Right forelimb (tissue), 1 donor: ENCODE measurements at regions not wholly inside any gene's neighbourhood (a gene's known extent, or its start where the extent isn't known, plus 50 kb on each side); places are given as distances from the start of the nearest gene placed in this dataset.

Experiments
- DNase-seq: peaks from one replicate; pipeline ENCODE4 v3.0.0-alpha.2; 2018

GRCh38 chr11:115872416-115872815 lies 368.2 kb upstream of the CADM1 start:
- DNase-seq, result no peak

- DNase-seq, result no peak
These were observed 367.0 kb upstream of the CADM1 start for GRCh38 chr11:115871161-115871760.

- no peak for DNase-seq
These were observed 365.7 kb upstream of the CADM1 start for GRCh38 chr11:115869780-115870431.

- no peak for DNase-seq
These were observed 364.9 kb upstream of the CADM1 start for GRCh38 chr11:115869131-115869530.

- DNase-seq, result no peak
These were observed 356.0 kb upstream of the CADM1 start for GRCh38 chr11:115860246-115860645.

GRCh38 chr11:115848611-115849010 lies 344.4 kb upstream of the CADM1 start:
- no peak for DNase-seq

- DNase-seq, result no peak
These were observed 343.9 kb upstream of the CADM1 start for GRCh38 chr11:115848080-115848479.

- DNase-seq, result no peak
These were observed 341.7 kb upstream of the CADM1 start for GRCh38 chr11:115845872-115846271.

GRCh38 chr11:115843685-115844084 lies 339.5 kb upstream of the CADM1 start:
- DNase-seq, result no peak

GRCh38 chr11:115843111-115843510 lies 338.9 kb upstream of the CADM1 start:
- DNase-seq, result no peak

- DNase-seq, result no peak
These were observed 315.8 kb upstream of the CADM1 start for GRCh38 chr11:115820026-115820425.

GRCh38 chr11:115819014-115819413 lies 314.8 kb upstream of the CADM1 start:
- no peak for DNase-seq

- no peak for DNase-seq
These were observed 313.7 kb upstream of the CADM1 start for GRCh38 chr11:115817844-115818468.

GRCh38 chr11:115808351-115808940 lies 304.2 kb upstream of the CADM1 start:
- DNase-seq, result no peak

GRCh38 chr11:115806056-115806455 lies 301.8 kb upstream of the CADM1 start:
- no peak for DNase-seq

GRCh38 chr11:115803073-115803740 lies 299.0 kb upstream of the CADM1 start:
- no peak for DNase-seq

- no peak for DNase-seq
These were observed 298.4 kb upstream of the CADM1 start for GRCh38 chr11:115802641-115803040.

GRCh38 chr11:115792903-115793302 lies 288.7 kb upstream of the CADM1 start:
- DNase-seq, result no peak

GRCh38 chr11:115787302-115787701 lies 283.1 kb upstream of the CADM1 start:
- no peak for DNase-seq

- no peak for DNase-seq
These were observed 280.7 kb upstream of the CADM1 start for GRCh38 chr11:115784796-115785521.

- DNase-seq, result no peak
These were observed 276.6 kb upstream of the CADM1 start for GRCh38 chr11:115780646-115781362.
